IPS-18c (cell line): ENCODE measurements at regions not wholly inside any gene's neighbourhood (a gene's known extent, or its start where the extent isn't known, plus 50 kb on each side); places are given as distances from the start of the nearest gene placed in this dataset.
"Not testable (repeated sequence)": the region's sequence is repeated elsewhere in the genome, so short reads cannot be mapped to it uniquely, and the experiment has no call there.

ENCODE experiments used
- H3K4me3 ChIP-seq: 2 replicates; pipeline ENCODE4 v1.7.0; 2013; ENCODE audit warnings: low read depth, mild to moderate bottlenecking, low read length, moderate library complexity; ENCODE audit not compliant: insufficient read depth
- H3K9me3 ChIP-seq: one replicate; pipeline ENCODE4 v1.6.1; 2013; ENCODE audit warnings: mild to moderate bottlenecking, low read length, moderate library complexity; ENCODE audit not compliant: control insufficient read depth, insufficient read depth

- Histone ChIP-seq H3K4me3 (no peak overlapping the region), H3K9me3 (no peaks in the 10 kb centered on the region)
Measured at GRCh38 chr14:25699981-25700380, 650.0 kb upstream of the STXBP6 start.

DNA sequence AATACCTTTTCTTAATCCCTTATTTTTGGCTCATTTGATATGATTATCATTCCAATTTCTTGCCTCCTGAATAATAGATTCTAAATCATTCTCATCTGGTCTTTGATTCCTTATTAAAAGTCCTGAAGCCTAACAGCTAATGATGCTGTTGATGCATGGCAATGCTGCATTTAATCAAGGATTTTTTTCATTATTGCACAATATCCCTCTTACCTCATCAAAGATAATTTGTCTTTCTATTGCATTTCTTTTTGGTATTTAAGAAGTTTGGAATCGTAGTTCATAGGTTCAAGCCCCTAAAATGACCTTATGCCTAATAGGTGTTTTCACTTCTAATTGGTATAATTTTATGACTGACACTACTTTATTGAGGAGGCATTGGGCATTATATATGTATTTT lies 648.2 kb upstream of the STXBP6 start:
- H3K9me3 ChIP-seq: no peaks in the 10 kb centered on the region
- H3K4me3 ChIP-seq: no peak overlapping the region

DNA sequence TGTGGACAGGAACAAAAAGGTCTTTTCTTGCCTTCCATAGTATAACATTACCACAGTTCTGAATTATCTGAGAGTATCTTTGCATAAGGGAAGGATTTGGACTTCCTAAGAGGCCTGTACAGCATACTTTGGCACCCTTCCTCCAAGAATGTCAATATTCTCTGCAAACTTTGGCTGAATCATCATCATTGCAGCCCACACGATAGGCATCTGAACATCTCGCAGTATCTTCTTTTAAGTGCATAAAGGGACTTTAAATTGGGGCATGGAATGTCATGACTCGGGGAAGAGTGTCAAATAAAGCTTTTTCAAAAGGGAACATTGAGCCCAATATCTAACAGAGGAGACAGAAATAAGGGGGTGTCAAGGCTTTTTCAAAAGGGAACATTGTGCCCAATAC lies 646.2 kb upstream of the STXBP6 start:
- Histone ChIP-seq H3K9me3 (no peaks in the 10 kb centered on the region), H3K4me3 (no peak overlapping the region)

DNA sequence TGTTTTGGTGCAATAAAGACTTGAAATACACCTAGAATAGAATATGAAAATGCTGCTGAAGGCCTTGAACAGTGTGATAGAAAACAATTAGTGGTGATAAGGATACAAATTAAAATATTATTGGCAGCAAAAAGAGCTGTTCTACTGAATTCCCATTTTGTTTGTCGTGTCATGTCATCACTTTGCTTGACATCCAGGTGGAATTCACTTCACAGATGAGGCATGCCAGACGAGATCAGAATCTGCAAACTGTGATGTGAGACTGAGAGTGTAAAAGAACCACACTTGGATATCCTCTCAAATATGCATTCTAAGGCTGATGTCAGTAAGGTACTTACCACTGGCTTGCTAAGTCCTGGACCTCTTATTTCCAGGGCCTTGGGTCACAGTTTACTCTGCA lies 635.1 kb upstream of the STXBP6 start:
- Histone ChIP-seq H3K9me3 (peaks cover 2% of the 10 kb centered on the region), H3K4me3 (no peak overlapping the region)

- no peak overlapping the region for H3K4me3 ChIP-seq
Measured at GRCh38 chr14:25680934-25681333, 631.0 kb upstream of the STXBP6 start.

GRCh38 chr14:25680511-25680910 lies 630.6 kb upstream of the STXBP6 start:
- H3K4me3 ChIP-seq, H3K9me3 ChIP-seq: not testable (repeated sequence)

More at GRCh38 chr14:25680934-25681333, 631.0 kb upstream of the STXBP6 start:
- H3K9me3 ChIP-seq: peaks cover 2% of the 10 kb centered on the region

- Histone ChIP-seq H3K9me3 (peaks cover 2% of the 10 kb centered on the region), H3K4me3 (no peak overlapping the region)
Measured at GRCh38 chr14:25677111-25677510, 627.2 kb upstream of the STXBP6 start.

- H3K9me3 ChIP-seq: no peaks in the 10 kb centered on the region
- H3K4me3 ChIP-seq: no peak overlapping the region
Measured at GRCh38 chr14:25667387-25667786, 617.4 kb upstream of the STXBP6 start.

DNA sequence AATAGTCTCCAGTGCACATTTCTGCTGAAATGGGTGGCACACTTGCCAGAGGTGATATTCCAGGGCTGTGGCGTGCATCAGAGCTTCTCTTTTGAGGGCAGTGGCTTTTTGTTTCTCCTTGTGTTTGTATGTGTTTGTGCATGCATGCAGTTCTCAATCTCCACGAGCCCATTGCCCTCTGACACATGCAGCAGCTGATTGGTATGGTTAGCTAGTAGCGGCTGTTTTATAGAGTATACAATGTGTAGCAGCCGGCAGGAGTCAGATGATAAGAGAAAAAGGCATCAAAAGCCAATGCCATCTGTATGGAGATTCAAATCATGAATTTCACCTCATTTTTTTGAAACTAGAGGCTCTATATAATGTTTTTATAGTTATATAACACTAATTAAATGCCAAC lies 616.9 kb upstream of the STXBP6 start:
- no peaks in the 10 kb centered on the region for H3K9me3 ChIP-seq

GRCh38 chr14:25658988-25659387 lies 609.0 kb upstream of the STXBP6 start:
- Histone ChIP-seq H3K9me3 (peaks cover 3% of the 10 kb centered on the region), H3K4me3 (no peak overlapping the region)

More for the DNA sequence above, 616.9 kb upstream of the STXBP6 start:
- H3K4me3 ChIP-seq: no peak overlapping the region

DNA sequence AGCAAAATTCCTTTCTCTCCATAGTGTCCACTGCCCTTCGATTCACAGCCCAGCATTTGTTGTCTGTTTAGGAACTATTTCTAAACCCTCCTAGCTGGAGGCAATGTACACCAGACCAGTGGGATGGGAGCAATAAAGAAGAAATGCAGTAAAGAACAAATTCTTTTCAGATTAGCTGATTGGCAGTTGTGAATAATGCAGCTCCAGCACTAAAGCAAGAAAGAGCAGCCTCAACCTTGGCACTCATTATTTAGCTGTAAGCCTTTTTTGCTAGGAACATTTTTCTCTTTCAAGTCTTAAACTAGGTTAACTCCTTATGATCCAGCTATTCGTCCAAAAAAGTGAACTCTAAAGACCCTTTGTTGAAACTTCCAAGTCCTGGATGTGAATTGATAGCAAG lies 580.5 kb upstream of the STXBP6 start:
- no peak overlapping the region for H3K4me3 ChIP-seq
- H3K9me3 ChIP-seq: no peaks in the 10 kb centered on the region

DNA sequence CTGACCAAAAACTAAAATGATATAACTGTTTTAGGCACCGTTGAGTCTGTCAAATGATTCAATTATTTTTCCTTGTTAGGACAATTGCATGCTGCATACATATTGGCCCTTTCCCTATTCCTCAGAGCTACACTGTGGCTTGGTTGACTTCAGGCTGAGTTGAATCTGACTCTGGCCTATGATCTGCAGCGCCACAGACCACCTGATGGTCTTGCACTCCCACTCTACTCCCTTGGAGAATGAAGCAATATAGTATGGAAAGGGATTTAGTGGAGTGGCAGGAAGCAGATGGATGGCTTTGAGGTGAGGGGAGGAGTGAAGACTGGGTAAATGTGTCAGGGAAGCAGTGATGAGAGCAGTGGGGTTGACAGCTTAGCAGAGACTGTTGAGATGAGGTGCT lies 579.0 kb upstream of the STXBP6 start:
- H3K9me3 ChIP-seq: no peaks in the 10 kb centered on the region

DNA sequence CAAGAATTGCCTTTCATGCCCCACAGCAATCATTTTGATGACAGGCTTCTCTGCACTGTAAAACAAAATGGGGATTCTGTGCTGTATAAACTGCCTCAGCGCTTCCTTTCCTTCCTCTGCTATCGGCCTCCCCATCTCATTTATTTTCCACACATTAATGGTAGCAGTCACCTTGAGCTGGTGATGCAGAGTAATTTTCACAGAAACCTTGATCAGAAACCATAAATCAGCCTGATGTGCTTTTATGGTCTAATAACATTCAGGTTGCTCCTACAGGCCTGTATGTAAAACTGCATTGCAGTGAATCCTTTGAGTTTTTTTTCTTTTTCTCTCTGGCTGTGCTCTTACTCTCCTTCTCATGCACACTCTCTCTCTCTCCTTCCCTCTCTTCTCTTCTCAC lies 578.4 kb upstream of the STXBP6 start:
- no peak overlapping the region for H3K4me3 ChIP-seq
- no peaks in the 10 kb centered on the region for H3K9me3 ChIP-seq

More for the DNA sequence above, 579.0 kb upstream of the STXBP6 start:
- no peak overlapping the region for H3K4me3 ChIP-seq

GRCh38 chr14:25626986-25627385 lies 577.0 kb upstream of the STXBP6 start:
- Histone ChIP-seq H3K9me3 (no peaks in the 10 kb centered on the region), H3K4me3 (no peak overlapping the region)

DNA sequence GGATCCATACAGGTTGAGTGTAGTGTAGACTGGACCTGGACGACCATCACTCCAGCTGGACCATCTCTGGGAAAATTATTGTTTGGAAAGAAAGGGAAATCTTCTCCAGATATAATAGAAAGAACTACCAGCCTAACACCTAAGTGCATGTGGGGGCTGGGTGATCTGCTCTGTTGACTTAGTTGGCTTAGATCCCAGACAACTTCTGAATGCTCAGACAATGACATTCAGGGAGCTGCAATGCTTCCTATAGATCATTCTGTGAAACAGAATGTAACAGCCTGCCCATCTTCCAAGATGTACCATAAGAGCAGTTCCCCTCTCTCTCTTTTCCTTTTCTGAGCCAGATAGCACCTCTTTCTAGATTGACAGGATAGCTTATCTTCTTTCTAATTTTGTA lies 572.8 kb upstream of the STXBP6 start:
- Histone ChIP-seq H3K9me3 (no peaks in the 10 kb centered on the region), H3K4me3 (no peak overlapping the region)

- no peak overlapping the region for H3K4me3 ChIP-seq
- H3K9me3 ChIP-seq: no peaks in the 10 kb centered on the region
Measured at GRCh38 chr14:25620515-25620914, 570.6 kb upstream of the STXBP6 start.

DNA sequence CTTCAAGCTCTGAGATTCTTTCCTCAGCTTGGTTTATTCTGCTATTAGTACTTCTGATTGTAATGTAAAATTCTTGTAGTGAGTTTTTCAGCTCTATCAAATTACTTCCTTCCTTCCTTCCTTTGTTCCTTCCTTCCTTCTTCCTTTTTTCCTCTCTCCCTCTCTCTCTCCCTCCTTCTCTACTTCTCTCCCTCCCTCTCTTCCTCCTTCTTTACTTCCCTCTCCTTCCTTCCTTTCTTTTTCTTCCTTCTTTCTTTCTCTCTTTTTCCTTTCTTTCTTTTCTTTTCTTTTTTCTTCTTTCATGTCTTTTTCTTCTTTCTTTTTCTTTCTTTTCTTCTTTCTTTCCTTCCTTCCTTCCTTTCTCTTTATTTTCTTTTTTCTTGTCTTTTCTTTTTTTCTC lies 565.2 kb upstream of the STXBP6 start:
- no peaks in the 10 kb centered on the region for H3K9me3 ChIP-seq
- no peak overlapping the region for H3K4me3 ChIP-seq

GRCh38 chr14:25607192-25607591 lies 557.2 kb upstream of the STXBP6 start:
- no peaks in the 10 kb centered on the region for H3K9me3 ChIP-seq
- no peak overlapping the region for H3K4me3 ChIP-seq

- Histone ChIP-seq H3K9me3 (no peaks in the 10 kb centered on the region), H3K4me3 (no peak overlapping the region)
Measured at GRCh38 chr14:25602106-25602505, 552.2 kb upstream of the STXBP6 start.

DNA sequence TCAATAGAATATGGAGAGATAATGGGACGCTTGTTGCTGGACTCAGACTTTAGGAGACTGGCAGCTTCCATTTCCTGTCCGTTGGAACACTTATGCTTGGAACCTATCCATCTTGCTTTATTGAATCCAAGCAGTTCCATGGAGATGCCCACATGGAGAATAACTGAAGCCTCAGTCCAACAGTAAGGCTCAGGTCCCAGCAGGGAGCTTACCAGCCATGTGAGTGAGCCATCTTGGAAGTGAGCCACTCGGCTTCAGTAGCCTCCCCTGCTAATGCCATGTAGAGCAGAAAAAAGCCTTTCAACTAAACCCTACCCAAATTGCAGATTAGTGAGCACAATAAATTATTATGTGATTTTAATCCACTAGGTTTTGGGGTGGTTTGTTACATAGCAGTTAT lies 538.8 kb upstream of the STXBP6 start:
- Histone ChIP-seq H3K4me3 (no peak overlapping the region), H3K9me3 (no peaks in the 10 kb centered on the region)
